ENCODE measurements at regions not wholly inside any gene's neighbourhood (a gene's known extent, or its start where the extent isn't known, plus 50 kb on each side); places are given as distances from the start of the nearest gene placed in this dataset.

- DNase-seq (ENCODE audit: low read depth): no peak
These were observed 1441.2 kb downstream of the PLA2G4A start for GRCh38 chr1:188269956-188270355.

GRCh38 chr1:188270497-188270896 lies 1441.7 kb downstream of the PLA2G4A start:
- no peak for DNase-seq (ENCODE audit: low read depth)

- DNase-seq (ENCODE audit: low read depth): no peak
These were observed 1449.0 kb downstream of the PLA2G4A start for GRCh38 chr1:188277771-188278170.

GRCh38 chr1:188281921-188282320 lies 1453.2 kb downstream of the PLA2G4A start:
- DNase-seq (ENCODE audit: low read depth): no peak

- no peak for DNase-seq (ENCODE audit: low read depth)
These were observed 1466.4 kb downstream of the PLA2G4A start for GRCh38 chr1:188295157-188295556.

GRCh38 chr1:188302746-188303145 lies 1474.0 kb downstream of the PLA2G4A start:
- no peak for DNase-seq (ENCODE audit: low read depth)

- no peak for DNase-seq (ENCODE audit: low read depth)
These were observed 1485.9 kb downstream of the PLA2G4A start for GRCh38 chr1:188314557-188315137.

GRCh38 chr1:188317894-188318293 lies 1489.1 kb downstream of the PLA2G4A start:
- DNase-seq (ENCODE audit: low read depth): no peak

- no peak for DNase-seq (ENCODE audit: low read depth)
These were observed 1496.5 kb downstream of the PLA2G4A start for GRCh38 chr1:188325211-188325610.

GRCh38 chr1:188343914-188344313 lies 1515.2 kb downstream of the PLA2G4A start:
- DNase-seq (ENCODE audit: low read depth): no peak

- DNase-seq (ENCODE audit: low read depth): no peak
These were observed 1521.4 kb downstream of the PLA2G4A start for GRCh38 chr1:188350104-188350503.

- no peak for DNase-seq (ENCODE audit: low read depth)
These were observed 1526.3 kb downstream of the PLA2G4A start for GRCh38 chr1:188355082-188355481.

- DNase-seq (ENCODE audit: low read depth): no peak
These were observed 1527.1 kb downstream of the PLA2G4A start for GRCh38 chr1:188355847-188356246.

- DNase-seq (ENCODE audit: low read depth): no peak
These were observed 1530.6 kb downstream of the PLA2G4A start for GRCh38 chr1:188359315-188359714.

- DNase-seq (ENCODE audit: low read depth): no peak
These were observed 1535.2 kb downstream of the PLA2G4A start for GRCh38 chr1:188363943-188364342.

GRCh38 chr1:188364927-188365449 lies 1536.2 kb downstream of the PLA2G4A start:
- no peak for DNase-seq (ENCODE audit: low read depth)

GRCh38 chr1:188365874-188366273 lies 1537.1 kb downstream of the PLA2G4A start:
- no peak for DNase-seq (ENCODE audit: low read depth)

GRCh38 chr1:188367661-188368060 lies 1538.9 kb downstream of the PLA2G4A start:
- DNase-seq (ENCODE audit: low read depth): no peak

GRCh38 chr1:188371295-188371806 lies 1542.6 kb downstream of the PLA2G4A start:
- DNase-seq (ENCODE audit: low read depth): no peak

- DNase-seq (ENCODE audit: low read depth): no peak
These were observed 1544.1 kb downstream of the PLA2G4A start for GRCh38 chr1:188372821-188373220.

GRCh38 chr1:188382851-188383250 lies 1554.1 kb downstream of the PLA2G4A start:
- no peak for DNase-seq (ENCODE audit: low read depth)

- DNase-seq (ENCODE audit: low read depth): no peak
These were observed 1557.4 kb downstream of the PLA2G4A start for GRCh38 chr1:188386161-188386560.

- DNase-seq (ENCODE audit: low read depth): no peak
These were observed 1557.9 kb downstream of the PLA2G4A start for GRCh38 chr1:188386666-188387065.

- no peak for DNase-seq (ENCODE audit: low read depth)
These were observed 1565.9 kb downstream of the PLA2G4A start for GRCh38 chr1:188394677-188395076.
